ENCODE measurements at regions not wholly inside any gene's neighbourhood (a gene's known extent, or its start where the extent isn't known, plus 50 kb on each side); places are given as distances from the start of the nearest gene placed in this dataset.

DNA sequence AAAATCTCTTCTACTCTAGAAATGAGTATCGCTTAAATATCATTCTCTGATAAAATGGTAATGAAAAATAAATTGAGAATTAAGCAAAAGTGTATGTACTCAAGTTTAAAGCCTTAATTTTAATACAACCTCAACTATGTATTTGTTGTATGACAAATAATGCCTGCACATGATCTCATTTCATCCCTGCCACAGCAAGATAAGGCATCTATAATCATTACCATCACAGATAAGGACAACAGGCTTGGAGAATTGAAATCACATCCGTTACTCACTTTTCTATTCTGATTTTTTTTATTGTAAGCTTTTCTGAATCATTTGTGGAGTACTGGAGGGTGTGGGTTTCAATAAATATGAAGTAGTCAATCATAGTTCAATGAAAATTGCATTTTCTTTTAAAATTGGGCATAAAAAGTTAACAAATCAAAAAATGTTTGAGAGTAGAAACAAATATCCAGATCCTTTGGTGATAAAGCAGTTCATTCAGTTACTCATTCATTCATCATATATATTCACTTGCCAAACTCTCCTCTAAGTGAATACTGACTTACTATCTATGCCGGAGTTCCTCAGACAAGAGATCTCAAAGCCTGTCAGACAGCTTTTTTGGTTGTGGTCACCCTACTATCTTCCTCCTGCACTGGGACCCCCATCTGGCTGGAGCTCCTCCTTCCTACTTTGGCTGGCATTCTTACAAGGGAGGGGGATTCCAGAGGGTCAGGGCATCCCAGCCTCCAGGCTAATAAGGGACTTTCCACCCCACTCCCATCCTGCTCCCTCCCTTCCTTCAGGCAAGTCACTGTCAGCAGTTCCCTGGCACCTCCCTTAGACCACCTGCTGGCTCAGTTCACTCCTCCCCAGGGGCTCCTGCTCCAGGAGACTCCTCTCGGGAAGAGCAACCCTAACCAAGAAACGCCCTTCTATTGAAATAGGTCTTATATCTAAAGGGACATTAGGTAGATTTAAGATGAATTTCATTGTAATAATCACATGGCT lies 118.6 kb downstream of the OGFRL1 start:
- Histone ChIP-seq H3K9ac (replicated peaks; ENCODE audit: extremely low read depth, insufficient read depth, low read length) (peak overlapping the region; percentile 40), H2AFZ (ENCODE audit: low read depth, low read length) (no peak overlapping the region), H3K9me1 (replicated peaks; ENCODE audit: control insufficient read depth, extremely low read depth, insufficient read depth, low read length) (no peaks in the 10 kb centered on the region), H4K20me1 (replicated peaks; ENCODE audit: control insufficient read depth, extremely low read depth, insufficient read depth, low read length) (no peaks in the 10 kb centered on the region), H3K4me1 (ENCODE audit: control insufficient read depth, extremely low read depth, insufficient read depth, low read length) (peaks cover 72% of the 10 kb centered on the region), H3K9me3 (replicated peaks; ENCODE audit: control insufficient read depth, insufficient read depth, low read length) (no peaks in the 10 kb centered on the region), H3K4me2 (ENCODE audit: insufficient read depth, low read length) (peak overlapping the region; percentile 53), H3K27me3 (ENCODE audit: control insufficient read depth in 2 of 2, insufficient read depth in 2 of 2, low read length in 2 of 2) (no peaks in the 10 kb centered on the region), H3K4me3 (replicated peaks in 1 of 3; ENCODE audit: insufficient read depth in 1 of 3, low read depth in 1 of 3, low read length in 3 of 3) (no peak overlapping the region), H3K36me3 (ENCODE audit: control insufficient read depth in 2 of 2, extremely low read depth in 1 of 2, insufficient read depth in 2 of 2, low read length in 2 of 2) (peaks cover 2 to 5% of the 10 kb centered on the region in 2 experiments), H3K27ac (ENCODE audit: insufficient read depth, low read depth, low read length) (peak overlapping the region; percentile 95), H3K79me2 (ENCODE audit: control insufficient read depth, insufficient read depth, low read length) (peaks cover 51% of the 10 kb centered on the region)
- CTCF ChIA-PET, result interaction anchor here (1.0 to 8.4 kb wide), 5 partner anchors 12 to 216 kb away, joined by 3 to 53 read pairs (median 4); no protein-coding TSS in a partner anchor
- FAIRE-seq (peak; percentile 18), DNase-seq (ENCODE audit: low read depth, low spot score) (peak; percentile 79)
- dilution Hi-C loops (cut with MboI; ENCODE audit: extremely low pct_ligation_motif_present, low sequenced_read_pairs), result no loop called here
- POLR2A ChIA-PET, result interaction anchor here (1.0 kb wide), 1 partner anchor 83 kb away, joined by 4 read pairs; no protein-coding TSS in a partner anchor
- intact Hi-C loops (cut with micrococcal nuclease), result no loop called here
- TF ChIP-seq POLR2A (IDR thresholded peaks at IDR 0.05; ENCODE audit: low read depth, low read length), result peak; percentile 60
- peak; percentile 63 for TF ChIP-seq POLR2AphosphoS5 (IDR thresholded peaks at IDR 0.05; ENCODE audit: insufficient read depth, low read depth, low read length)
- TF ChIP-seq GATA2 (IDR thresholded peaks at IDR 0.05; ENCODE audit: insufficient read depth, insufficient read length, low read depth, low read length), result peak; percentile 94
- peak; percentile 88 for TF ChIP-seq JUN (IDR thresholded peaks at IDR 0.05; ENCODE audit: borderline replicate concordance, insufficient read depth, insufficient read length, low read depth)
- TF ChIP-seq MYC (IDR thresholded peaks at IDR 0.05; ENCODE audit: low read depth, low read length), result no peak
- no TSS peak for BruUV-seq (replicated peaks)
